SH-SY5Y (cell line): ENCODE measurements at regions not wholly inside any gene's neighbourhood (a gene's known extent, or its start where the extent isn't known, plus 50 kb on each side); places are given as distances from the start of the nearest gene placed in this dataset.

ENCODE experiments used
- GATA2 ChIP-seq: IDR thresholded peaks from 2 replicates; pipeline ENCODE4 v1.6.1; 2011; ENCODE audit warnings: mild to moderate bottlenecking, low read depth, low read length
- GATA3 ChIP-seq: IDR thresholded peaks from 2 replicates; pipeline ENCODE4 v1.6.1; 2011; ENCODE audit warnings: low read depth, mild to moderate bottlenecking, low read length, moderate library complexity

- TF ChIP-seq GATA2 = no peak
- TF ChIP-seq GATA3 = no peak
Observed at GRCh38 chr5:74187757-74188156, 452.8 kb downstream of the ENC1 start.

- TF ChIP-seq GATA2 (no peak), GATA3 (no peak)
Observed at GRCh38 chr5:74186356-74187315, 453.9 kb downstream of the ENC1 start.

GRCh38 chr5:74185599-74185998 lies 454.9 kb downstream of the ENC1 start:
- TF ChIP-seq GATA3 (no peak), GATA2 (no peak)

GRCh38 chr5:74184649-74185048 lies 455.9 kb downstream of the ENC1 start:
- no peak for TF ChIP-seq GATA3
- no peak for TF ChIP-seq GATA2

GRCh38 chr5:74183041-74183440 lies 457.5 kb downstream of the ENC1 start:
- TF ChIP-seq GATA3 (no peak), GATA2 (no peak)

- TF ChIP-seq GATA2 = no peak
- TF ChIP-seq GATA3 = no peak
Observed at GRCh38 chr5:74182603-74183002, 457.9 kb downstream of the ENC1 start.

- no peak for TF ChIP-seq GATA2
- TF ChIP-seq GATA3 = no peak
Observed at GRCh38 chr5:74179701-74180100, 460.8 kb downstream of the ENC1 start.

GRCh38 chr5:74179179-74179578 lies 461.3 kb downstream of the ENC1 start:
- TF ChIP-seq GATA2 (no peak), GATA3 (no peak)

- TF ChIP-seq GATA2 (no peak), GATA3 (no peak)
Observed at GRCh38 chr5:74177961-74178360, 462.6 kb downstream of the ENC1 start.

- no peak for TF ChIP-seq GATA2
- TF ChIP-seq GATA3 = no peak
Observed at GRCh38 chr5:74174366-74174765, 466.2 kb downstream of the ENC1 start.

- TF ChIP-seq GATA3 (no peak), GATA2 (no peak)
Observed at GRCh38 chr5:74173665-74174064, 466.9 kb downstream of the ENC1 start.

- TF ChIP-seq GATA2 = no peak
- no peak for TF ChIP-seq GATA3
Observed at GRCh38 chr5:74173241-74173640, 467.3 kb downstream of the ENC1 start.

GRCh38 chr5:74169701-74170100 lies 470.8 kb downstream of the ENC1 start:
- TF ChIP-seq GATA2 (no peak), GATA3 (no peak)

- TF ChIP-seq GATA2 (no peak), GATA3 (no peak)
Observed at GRCh38 chr5:74167930-74168315, 472.6 kb downstream of the ENC1 start.

- TF ChIP-seq GATA3 (no peak), GATA2 (no peak)
Observed at GRCh38 chr5:74167206-74167929, 473.2 kb downstream of the ENC1 start.
